Activated CD8-positive, alpha-beta memory T cell treated with anti-CD3 and anti-CD28 coated beads, Interleukin-2, amount 50 U/mL, for 24 hours (primary cell): ENCODE measurements at regions not wholly inside any gene's neighbourhood (a gene's known extent, or its start where the extent isn't known, plus 50 kb on each side); places are given as distances from the start of the nearest gene placed in this dataset.
"Not testable (repeated sequence)": the region's sequence is repeated elsewhere in the genome, so short reads cannot be mapped to it uniquely, and the experiment has no call there.

Experiments used
- DNase-seq: peaks from one replicate; pipeline ENCODE4 v3.0.0-alpha.2; 2020; ENCODE audit errors: extremely low read depth

GRCh38 chr3:56924700-56925099, 123.0 kb upstream of the ARHGEF3 start:
- not testable (repeated sequence) for DNase-seq

- DNase-seq: no peak
These were observed 121.9 kb upstream of the ARHGEF3 start for GRCh38 chr3:56923526-56924224.

- no peak for DNase-seq
These were observed 120.1 kb upstream of the ARHGEF3 start for GRCh38 chr3:56921573-56922453.

- DNase-seq: no peak
These were observed 118.0 kb upstream of the ARHGEF3 start for GRCh38 chr3:56919797-56920195.

- no peak for DNase-seq
These were observed 117.5 kb upstream of the ARHGEF3 start for GRCh38 chr3:56919137-56919796.

- DNase-seq: no peak
These were observed 116.4 kb upstream of the ARHGEF3 start for GRCh38 chr3:56918111-56918568.

GRCh38 chr3:56917361-56918110, 115.8 kb upstream of the ARHGEF3 start:
- no peak for DNase-seq

- DNase-seq: no peak
These were observed 115.1 kb upstream of the ARHGEF3 start for GRCh38 chr3:56916716-56917360.

- DNase-seq: peak; percentile 60
These were observed 114.3 kb upstream of the ARHGEF3 start for GRCh38 chr3:56915966-56916586.

- no peak for DNase-seq
These were observed 112.9 kb upstream of the ARHGEF3 start for GRCh38 chr3:56914646-56915045.

- DNase-seq: no peak
These were observed 109.6 kb upstream of the ARHGEF3 start for GRCh38 chr3:56911363-56911762.

GRCh38 chr3:56909349-56909748, 107.6 kb upstream of the ARHGEF3 start:
- no peak for DNase-seq

- no peak for DNase-seq
These were observed 106.3 kb upstream of the ARHGEF3 start for GRCh38 chr3:56908004-56908403.

- DNase-seq: no peak
These were observed 102.9 kb upstream of the ARHGEF3 start for GRCh38 chr3:56904552-56905215.

- DNase-seq: no peak
These were observed 101.6 kb upstream of the ARHGEF3 start for GRCh38 chr3:56903231-56903782.

GRCh38 chr3:56902468-56903160, 100.9 kb upstream of the ARHGEF3 start:
- DNase-seq: no peak

GRCh38 chr3:56900801-56901200, 99.1 kb upstream of the ARHGEF3 start:
- DNase-seq: no peak

- no peak for DNase-seq
These were observed 98.1 kb upstream of the ARHGEF3 start for GRCh38 chr3:56899851-56900250.

GRCh38 chr3:56899078-56899477, 97.3 kb upstream of the ARHGEF3 start:
- no peak for DNase-seq
